ENCODE measurements at regions not wholly inside any gene's neighbourhood (a gene's known extent, or its start where the extent isn't known, plus 50 kb on each side); places are given as distances from the start of the nearest gene placed in this dataset.
"Not testable (repeated sequence)": the region's sequence is repeated elsewhere in the genome, so short reads cannot be mapped to it uniquely, and the experiment has no call there.

DNA sequence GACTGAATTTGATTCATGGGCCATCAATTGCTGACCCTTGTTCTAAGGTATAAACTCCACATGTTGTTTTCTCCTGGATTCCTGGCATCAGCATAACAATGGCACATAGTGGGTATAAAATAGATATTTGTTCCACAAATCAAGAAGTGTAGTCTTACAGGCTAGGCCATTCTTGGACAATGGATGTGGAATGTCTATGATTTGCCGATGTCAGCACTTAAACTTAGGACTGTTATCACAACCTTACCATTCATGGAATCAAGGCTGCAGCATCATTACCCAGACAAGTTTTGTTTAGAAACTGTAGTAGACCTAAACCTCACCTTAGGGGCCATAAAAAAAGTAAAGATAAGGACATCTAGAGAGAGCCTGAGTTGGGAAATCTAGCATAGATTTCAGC lies 680.0 kb downstream of the BRINP1 start:
- 75 to 100% methylated on average over 1 of the region's 1 CpG for WGBS, 2 donors
- H3K4me3 ChIP-seq: no peak overlapping the region
- H3K27me3 ChIP-seq: no peaks in the 10 kb centered on the region
- ATAC-seq (ENCODE audit: low FRiP score in 2 of 2) (no peak), DNase-seq (no peak)
- no peaks in the 10 kb centered on the region for H3K36me3 ChIP-seq
- H3K27ac ChIP-seq: no peak overlapping the region
- no peaks in the 10 kb centered on the region for H3K4me1 ChIP-seq
- no peaks in the 10 kb centered on the region for H3K9me3 ChIP-seq
- TF ChIP-seq EP300 (IDR thresholded peaks at IDR 0.05): no peak
- no peak for TF ChIP-seq POLR2AphosphoS5 (IDR thresholded peaks at IDR 0.05)
- TF ChIP-seq CTCF (IDR thresholded peaks at IDR 0.05): no peak
- TF ChIP-seq POLR2A (IDR thresholded peaks at IDR 0.05): no peak

- DNase-seq: no peak
- 60 to 66% methylated on average over 3 of the region's 3 CpGs for WGBS, 2 donors
- no peaks in the 10 kb centered on the region for H3K36me3 ChIP-seq
- H3K27me3 ChIP-seq: no peaks in the 10 kb centered on the region
- no peaks in the 10 kb centered on the region for H3K4me1 ChIP-seq
- H3K4me3 ChIP-seq: no peak overlapping the region
- TF ChIP-seq EP300 (IDR thresholded peaks at IDR 0.05) (no peak), POLR2A (IDR thresholded peaks at IDR 0.05) (no peak), CTCF (IDR thresholded peaks at IDR 0.05) (no peak), POLR2AphosphoS5 (IDR thresholded peaks at IDR 0.05) (no peak)
- H3K9me3 ChIP-seq: peaks cover 0 to 3% (median 0%) of the 10 kb centered on the region in 4 donors
- no peak for ATAC-seq (ENCODE audit: low FRiP score in 2 of 2)
- H3K27ac ChIP-seq: no peak overlapping the region
Measured at GRCh38 chr9:118692613-118693012, 676.6 kb downstream of the BRINP1 start.

GRCh38 chr9:118693645-118694044 lies 675.6 kb downstream of the BRINP1 start:
- Histone ChIP-seq H3K4me3 (no peak overlapping the region), H3K4me1 (no peaks in the 10 kb centered on the region), H3K27me3 (no peaks in the 10 kb centered on the region), H3K9me3 (peaks cover 0 to 3% (median 0%) of the 10 kb centered on the region in 4 donors), H3K27ac (no peak overlapping the region), H3K36me3 (no peaks in the 10 kb centered on the region)
- 48 to 54% methylated on average over 2 of the region's 2 CpGs for WGBS, 2 donors
- no peak for DNase-seq
- no peak for TF ChIP-seq POLR2A (IDR thresholded peaks at IDR 0.05)
- no peak for TF ChIP-seq POLR2AphosphoS5 (IDR thresholded peaks at IDR 0.05)
- no peak for TF ChIP-seq CTCF (IDR thresholded peaks at IDR 0.05)
- TF ChIP-seq EP300 (IDR thresholded peaks at IDR 0.05): no peak
- no peak for ATAC-seq (ENCODE audit: low FRiP score in 2 of 2)

GRCh38 chr9:118695249-118695648 lies 674.0 kb downstream of the BRINP1 start:
- H3K4me1 ChIP-seq; H3K27ac ChIP-seq; H3K27me3 ChIP-seq; H3K4me3 ChIP-seq; ATAC-seq (ENCODE audit: low FRiP score in 2 of 2); H3K9me3 ChIP-seq; H3K36me3 ChIP-seq: not testable (repeated sequence)
- WGBS, 2 donors: 90 to 92% methylated on average over 23 of the region's 23 CpGs
- DNase-seq: peak in 1 of 2 donors; percentile 30

GRCh38 chr9:118701985-118702384 lies 667.2 kb downstream of the BRINP1 start:
- peaks cover 0 to 3% (median 0%) of the 10 kb centered on the region in 4 donors for H3K9me3 ChIP-seq
- no peak for TF ChIP-seq EP300 (IDR thresholded peaks at IDR 0.05)
- TF ChIP-seq CTCF (IDR thresholded peaks at IDR 0.05): no peak
- TF ChIP-seq POLR2AphosphoS5 (IDR thresholded peaks at IDR 0.05): no peak
- no peak for TF ChIP-seq POLR2A (IDR thresholded peaks at IDR 0.05)
- H3K27ac ChIP-seq: no peak overlapping the region
- no peak overlapping the region for H3K4me3 ChIP-seq
- DNase-seq (no peak), ATAC-seq (ENCODE audit: low FRiP score in 2 of 2) (no peak)
- no peaks in the 10 kb centered on the region for H3K27me3 ChIP-seq
- no peaks in the 10 kb centered on the region for H3K36me3 ChIP-seq
- H3K4me1 ChIP-seq: no peaks in the 10 kb centered on the region

Data from upper lobe of left lung (tissue), 6 donors.